Bone marrow (tissue), 2 donors: ENCODE measurements at regions not wholly inside any gene's neighbourhood (a gene's known extent, or its start where the extent isn't known, plus 50 kb on each side); places are given as distances from the start of the nearest gene placed in this dataset.

Source experiments
- DNase-seq, 2 donors: peaks; one replicate each; lab custom pipeline; 2025; lab: John Stamatoyannopoulos, UW

GRCh38 chr3:59653405-59654122 is 603.7 kb upstream of the CFAP20DC start:
- no peak for DNase-seq

- DNase-seq, result no peak
Observed at GRCh38 chr3:59644479-59645402, 594.9 kb upstream of the CFAP20DC start.

- DNase-seq, result no peak
Observed at GRCh38 chr3:59641169-59641899, 591.5 kb upstream of the CFAP20DC start.

- no peak for DNase-seq
Observed at GRCh38 chr3:59632760-59633573, 583.1 kb upstream of the CFAP20DC start.

GRCh38 chr3:59631482-59631881 is 581.7 kb upstream of the CFAP20DC start:
- no peak for DNase-seq

- DNase-seq, result no peak
Observed at GRCh38 chr3:59621037-59621436, 571.2 kb upstream of the CFAP20DC start.

GRCh38 chr3:59620325-59620724 is 570.5 kb upstream of the CFAP20DC start:
- DNase-seq, result no peak

GRCh38 chr3:59612444-59612715 is 562.6 kb upstream of the CFAP20DC start:
- no peak for DNase-seq

- DNase-seq, result no peak
Observed at GRCh38 chr3:59611649-59612443, 562.0 kb upstream of the CFAP20DC start.

GRCh38 chr3:59609657-59610348 is 560.0 kb upstream of the CFAP20DC start:
- DNase-seq, result no peak

GRCh38 chr3:59608356-59608755 is 558.5 kb upstream of the CFAP20DC start:
- DNase-seq, result no peak

GRCh38 chr3:59607656-59608055 is 557.8 kb upstream of the CFAP20DC start:
- no peak for DNase-seq

GRCh38 chr3:59606638-59607266 is 556.9 kb upstream of the CFAP20DC start:
- DNase-seq, result no peak

GRCh38 chr3:59605944-59606534 is 556.2 kb upstream of the CFAP20DC start:
- no peak for DNase-seq

GRCh38 chr3:59605318-59605717 is 555.5 kb upstream of the CFAP20DC start:
- DNase-seq, result no peak

GRCh38 chr3:59601486-59601885 is 551.7 kb upstream of the CFAP20DC start:
- no peak for DNase-seq

- no peak for DNase-seq
Observed at GRCh38 chr3:59600631-59601030, 550.8 kb upstream of the CFAP20DC start.

- no peak for DNase-seq
Observed at GRCh38 chr3:59596741-59597140, 546.9 kb upstream of the CFAP20DC start.

- DNase-seq, result no peak
Observed at GRCh38 chr3:59595830-59596229, 546.0 kb upstream of the CFAP20DC start.

GRCh38 chr3:59593380-59593779 is 543.6 kb upstream of the CFAP20DC start:
- no peak for DNase-seq
